Hepatocyte (in vitro differentiated cells): ENCODE measurements at regions not wholly inside any gene's neighbourhood (a gene's known extent, or its start where the extent isn't known, plus 50 kb on each side); places are given as distances from the start of the nearest gene placed in this dataset.
"Not testable (repeated sequence)": the region's sequence is repeated elsewhere in the genome, so short reads cannot be mapped to it uniquely, and the experiment has no call there.

Experiments
- CTCF ChIP-seq: fragments of 200-600 bp; sonication (generic); IDR thresholded peaks from 2 replicates; pipeline ENCODE4 v1.5.1; 2016; ENCODE audit warnings: antibody characterized with exemption, mild to moderate bottlenecking; ENCODE audit not compliant: poor library complexity
- EZH2 ChIP-seq: fragments of 200-600 bp; sonication (generic); IDR thresholded peaks from 2 replicates; pipeline ENCODE4 v1.6.1; 2016; ENCODE audit warnings: antibody characterized with exemption, mild to moderate bottlenecking, borderline replicate concordance
- EZH2phosphoT487 ChIP-seq: fragments of 200-600 bp; sonication (generic); IDR thresholded peaks from one replicate; pipeline ENCODE4 v1.6.1; 2018; ENCODE audit warnings: antibody characterized with exemption, mild to moderate bottlenecking, low read depth, moderate library complexity; ENCODE audit not compliant: unreplicated experiment, severe bottlenecking

GRCh38 chr9:28147430-28147829 lies 574.1 kb upstream of the C9orf72 start:
- not testable (repeated sequence) for TF ChIP-seq EZH2phosphoT487, CTCF, EZH2
